Tibial artery (tissue), 4 donors: ENCODE measurements at regions not wholly inside any gene's neighbourhood (a gene's known extent, or its start where the extent isn't known, plus 50 kb on each side); places are given as distances from the start of the nearest gene placed in this dataset.

ENCODE experiments used
- DNase-seq, 2 donors: peaks; one replicate each; pipeline ENCODE4 v3.0.0-alpha.2; 2019
- H3K27ac ChIP-seq, 2 donors: fragments of 200-600 bp; sonication (generic) in 1 of 2; 1 replicate in 1 of 2; 2 replicates in 1 of 2; pipeline ENCODE4 v1.5.1; 2018 to 2019; ENCODE audit warnings: mild to moderate bottlenecking in 1 of 2
- H3K27me3 ChIP-seq, 2 donors: fragments of 200-600 bp; sonication (generic) in 1 of 2; one replicate each; pipeline versions ENCODE4 v1.5.1 to v1.6.0; 2016 to 2019
- H3K36me3 ChIP-seq, 3 donors: fragments of 200-600 bp; sonication (generic) in 2 of 3; one replicate each; pipeline ENCODE4 v1.5.1; 2016 to 2019; ENCODE audit warnings: mild to moderate bottlenecking in 2 of 3
- H3K4me1 ChIP-seq, 4 donors: fragments of 200-600 bp; sonication (generic) in 2 of 4; 1 replicate in 3 of 4; 2 replicates in 1 of 4; pipeline ENCODE4 v1.5.1; 2016 to 2019
- H3K4me3 ChIP-seq, 2 donors: fragments of 200-600 bp; sonication (generic) in 1 of 2; 1 replicate in 1 of 2; 2 replicates in 1 of 2; pipeline ENCODE4 v1.5.1; 2018 to 2019; ENCODE audit warnings: mild to moderate bottlenecking in 2 of 2
- H3K9me3 ChIP-seq, 3 donors: fragments of 200-600 bp; sonication (generic) in 1 of 3; one replicate each; pipeline ENCODE4 v1.5.1; 2016 to 2019
- intact Hi-C: fragments of 100-400 bp; cut with DNase I; formaldehyde crosslinking; loops from one replicate; pipeline ENCODE4 v1.15.0; 2023; ENCODE audit warnings: low total_unique reads
- TF ChIP-seq, protein P1 (sequence below), 2 experiments: fragments of 200-600 bp in 1 of 2; fragments of 450-650 bp in 1 of 2; IDR thresholded peaks; one replicate each; pipeline ENCODE4 v1.5.1; 2017 to 2019; ENCODE audit warnings: antibody characterized with exemption in 2 of 2, mild to moderate bottlenecking in 1 of 2, moderate library complexity in 1 of 2

DNA sequence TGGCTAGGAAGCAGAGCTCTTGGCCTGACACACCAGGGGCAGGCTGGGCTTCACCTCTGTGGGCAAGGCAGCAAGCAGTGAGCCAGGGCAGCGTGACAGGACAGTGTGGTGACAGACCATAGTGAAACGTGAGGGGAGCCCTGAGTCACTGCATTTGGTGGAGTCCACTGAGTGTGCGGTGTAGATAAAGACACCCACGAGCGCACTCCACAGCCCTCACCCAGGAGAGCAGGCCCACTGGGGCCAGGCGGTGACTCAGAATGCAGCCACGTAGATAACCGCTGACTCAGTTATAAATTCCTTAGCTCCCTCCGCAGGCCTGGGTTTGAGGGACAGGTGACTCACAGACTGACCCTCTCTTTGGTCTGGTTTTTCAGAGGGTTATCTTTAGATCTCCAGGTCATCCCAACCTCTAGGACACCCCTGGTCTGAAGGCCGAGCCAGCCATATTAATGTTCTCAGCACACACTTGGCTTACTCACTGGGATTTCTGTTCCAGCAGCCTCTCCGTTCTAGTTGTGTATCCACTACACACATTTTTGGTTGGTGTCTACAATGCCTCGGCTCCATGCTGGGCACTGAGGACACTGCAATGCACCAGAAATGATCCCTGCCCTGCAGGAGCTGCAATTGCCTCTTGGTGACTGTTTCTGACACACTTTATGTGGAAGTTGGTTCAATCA, 90.2 kb upstream of the TSPAN2 start:
- H3K36me3 ChIP-seq, result no peaks in the 10 kb centered on the region
- TF ChIP-seq, protein P1, sequence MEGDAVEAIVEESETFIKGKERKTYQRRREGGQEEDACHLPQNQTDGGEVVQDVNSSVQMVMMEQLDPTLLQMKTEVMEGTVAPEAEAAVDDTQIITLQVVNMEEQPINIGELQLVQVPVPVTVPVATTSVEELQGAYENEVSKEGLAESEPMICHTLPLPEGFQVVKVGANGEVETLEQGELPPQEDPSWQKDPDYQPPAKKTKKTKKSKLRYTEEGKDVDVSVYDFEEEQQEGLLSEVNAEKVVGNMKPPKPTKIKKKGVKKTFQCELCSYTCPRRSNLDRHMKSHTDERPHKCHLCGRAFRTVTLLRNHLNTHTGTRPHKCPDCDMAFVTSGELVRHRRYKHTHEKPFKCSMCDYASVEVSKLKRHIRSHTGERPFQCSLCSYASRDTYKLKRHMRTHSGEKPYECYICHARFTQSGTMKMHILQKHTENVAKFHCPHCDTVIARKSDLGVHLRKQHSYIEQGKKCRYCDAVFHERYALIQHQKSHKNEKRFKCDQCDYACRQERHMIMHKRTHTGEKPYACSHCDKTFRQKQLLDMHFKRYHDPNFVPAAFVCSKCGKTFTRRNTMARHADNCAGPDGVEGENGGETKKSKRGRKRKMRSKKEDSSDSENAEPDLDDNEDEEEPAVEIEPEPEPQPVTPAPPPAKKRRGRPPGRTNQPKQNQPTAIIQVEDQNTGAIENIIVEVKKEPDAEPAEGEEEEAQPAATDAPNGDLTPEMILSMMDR (IDR thresholded peaks at IDR 0.05), result no peak
- H3K4me3 ChIP-seq, result no peak overlapping the region
- no peak overlapping the region for H3K27ac ChIP-seq
- no peak for DNase-seq
- no peaks in the 10 kb centered on the region for H3K27me3 ChIP-seq
- H3K4me1 ChIP-seq, result peaks cover 0 to 16% (median 12%) of the 10 kb centered on the region in 4 donors
- H3K9me3 ChIP-seq, result no peaks in the 10 kb centered on the region
- intact Hi-C loops, result loop anchor here (5.0 to 10.0 kb wide), 2 partner anchors 45 to 158 kb away; partner anchors contain the start of gene NGF

DNA sequence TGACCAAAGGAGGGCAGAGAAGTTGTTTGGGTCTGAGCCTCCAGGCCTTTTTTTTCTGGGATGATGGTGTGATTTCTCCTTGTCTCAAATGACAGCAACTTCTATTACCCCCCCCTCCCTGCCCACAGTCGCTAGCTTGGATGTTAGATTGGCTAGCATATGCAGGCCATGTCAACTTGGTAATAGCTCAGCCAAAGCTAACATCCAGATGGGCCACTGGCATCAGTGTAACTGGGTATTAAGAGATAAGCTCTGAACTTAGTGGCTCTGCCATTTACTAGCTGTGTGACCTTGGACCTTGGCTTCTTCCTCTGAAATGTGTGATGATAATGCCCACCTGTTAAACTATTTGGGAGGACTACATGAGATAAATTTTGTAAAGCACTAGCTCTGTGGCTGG, 86.9 kb upstream of the TSPAN2 start:
- TF ChIP-seq, protein P1 (IDR thresholded peaks at IDR 0.05), result no peak
- Histone ChIP-seq H3K4me1 (no peaks in the 10 kb centered on the region), H3K4me3 (no peak overlapping the region), H3K36me3 (no peaks in the 10 kb centered on the region), H3K27ac (no peak overlapping the region), H3K27me3 (no peaks in the 10 kb centered on the region), H3K9me3 (no peaks in the 10 kb centered on the region)
- no peak for DNase-seq
- intact Hi-C loops, result no loop called here

DNA sequence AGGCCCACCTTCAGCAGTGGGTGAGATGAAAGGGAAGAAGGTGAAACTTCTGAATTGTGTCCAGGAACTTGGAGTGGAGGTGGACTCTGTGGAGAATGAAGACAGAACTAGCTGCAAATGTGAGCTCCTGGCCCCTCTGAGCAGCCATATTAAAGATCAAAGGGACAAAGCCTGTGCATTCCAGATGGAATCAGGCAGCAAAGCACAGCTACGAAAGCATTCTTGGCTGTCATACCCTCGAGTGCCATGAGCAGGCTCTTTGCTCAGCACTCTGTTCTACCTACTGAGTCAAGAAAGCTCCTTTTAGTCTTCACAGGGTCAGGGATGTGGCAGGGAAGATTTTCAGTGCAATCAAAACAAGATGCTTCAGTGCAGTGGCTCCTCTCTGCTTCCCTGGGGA, 86.3 kb upstream of the TSPAN2 start:
- intact Hi-C loops, result no loop called here
- no peaks in the 10 kb centered on the region for H3K36me3 ChIP-seq
- H3K9me3 ChIP-seq, result no peaks in the 10 kb centered on the region
- H3K27me3 ChIP-seq, result no peaks in the 10 kb centered on the region
- no peaks in the 10 kb centered on the region for H3K4me1 ChIP-seq
- no peak overlapping the region for H3K4me3 ChIP-seq
- H3K27ac ChIP-seq, result no peak overlapping the region
- no peak for DNase-seq
- TF ChIP-seq, protein P1 (IDR thresholded peaks at IDR 0.05), result no peak

DNA sequence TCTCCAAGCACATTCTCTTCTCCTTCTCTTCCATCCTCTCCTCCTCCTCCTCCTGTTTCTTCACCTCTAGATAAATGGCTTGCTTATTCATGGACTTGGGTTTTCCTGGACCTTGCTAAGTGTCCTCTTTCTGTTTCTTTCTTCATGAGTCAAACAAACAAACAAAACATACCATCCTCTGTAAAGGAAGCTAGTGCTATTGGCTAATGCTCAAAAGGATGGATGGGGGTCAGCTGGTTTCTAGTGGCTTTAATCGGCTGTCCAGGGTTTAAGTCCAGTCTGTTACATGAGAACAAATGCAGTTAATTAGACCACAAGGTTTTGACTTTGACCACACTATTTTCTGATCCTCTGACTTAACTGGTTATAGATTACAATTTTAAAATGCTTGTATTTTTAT, 83.8 kb upstream of the TSPAN2 start:
- Histone ChIP-seq H3K27ac (no peak overlapping the region), H3K9me3 (no peaks in the 10 kb centered on the region), H3K4me1 (no peaks in the 10 kb centered on the region), H3K36me3 (no peaks in the 10 kb centered on the region), H3K27me3 (no peaks in the 10 kb centered on the region), H3K4me3 (no peak overlapping the region)
- no peak for DNase-seq
- TF ChIP-seq, protein P1 (IDR thresholded peaks at IDR 0.05), result no peak
- intact Hi-C loops, result no loop called here

DNA sequence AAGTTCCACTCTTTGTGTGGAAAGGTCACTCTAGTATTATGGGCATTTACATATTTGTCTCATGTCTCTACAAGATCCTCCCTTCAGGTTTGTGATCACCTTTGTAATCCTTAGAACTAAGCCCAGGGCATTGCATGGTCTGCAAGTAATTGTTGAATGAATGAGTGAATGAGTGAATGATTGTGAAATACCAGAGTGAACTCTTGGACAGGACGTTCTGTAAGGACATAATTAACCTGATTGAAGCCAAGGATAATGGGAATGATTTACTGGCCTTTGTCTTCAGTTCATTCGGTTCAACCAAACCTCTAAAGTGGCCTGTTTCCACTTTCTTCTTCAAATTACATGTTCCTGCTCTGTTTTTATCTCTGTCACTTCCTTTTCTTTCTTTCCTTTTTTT, 83.0 kb upstream of the TSPAN2 start:
- H3K9me3 ChIP-seq, result no peaks in the 10 kb centered on the region
- no peaks in the 10 kb centered on the region for H3K27me3 ChIP-seq
- TF ChIP-seq, protein P1 (IDR thresholded peaks at IDR 0.05), result no peak
- no peak overlapping the region for H3K4me3 ChIP-seq
- intact Hi-C loops, result no loop called here
- no peaks in the 10 kb centered on the region for H3K36me3 ChIP-seq
- no peak for DNase-seq
- no peaks in the 10 kb centered on the region for H3K4me1 ChIP-seq
- no peak overlapping the region for H3K27ac ChIP-seq
